AG04450 (cell line): ENCODE measurements at regions not wholly inside any gene's neighbourhood (a gene's known extent, or its start where the extent isn't known, plus 50 kb on each side); places are given as distances from the start of the nearest gene placed in this dataset.
A peak's percentile ranks its signal among the peaks of the same experiment; 100 is the strongest.

Experiments used
- CTCF ChIA-PET: fragments of 300-600, 350-600 bp; formaldehyde crosslinking; extraction: SDS; loops from one replicate; lab custom pipeline; 2022; ENCODE audit warnings: antibody characterized with exemption, inconsistent platforms; lab: Charles Lee
- POLR2A ChIA-PET: fragments of 350-600 bp; formaldehyde crosslinking; extraction: SDS; loops from one replicate; lab custom pipeline; 2021; ENCODE audit warnings: antibody characterized with exemption, inconsistent platforms; lab: Yijun Ruan, JAX
- DNase-seq: peaks from one replicate; pipeline ENCODE4 v3.0.0-alpha.2; 2011; ENCODE audit warnings: low read depth, low spot score
- H3K27ac ChIP-seq: one replicate; pipeline ENCODE4 v1.5.1; 2012; ENCODE audit warnings: low read depth, low read length, control low read depth
- H3K27me3 ChIP-seq: one replicate; pipeline ENCODE4 v1.6.0; 2012; ENCODE audit warnings: low read length; ENCODE audit not compliant: control insufficient read depth, insufficient read depth
- H3K4me3 ChIP-seq: 2 replicates; pipeline ENCODE4 v1.5.1; 2011; ENCODE audit warnings: mild to moderate bottlenecking, low read depth, low read length, control low read depth
- H3K9me3 ChIP-seq: 2 replicates; pipeline ENCODE4 v1.5.1; 2012; ENCODE audit warnings: low read length; ENCODE audit not compliant: control insufficient read depth, insufficient read depth
- CTCF ChIP-seq: IDR thresholded peaks from 2 replicates; pipeline ENCODE4 v1.5.1; 2011; ENCODE audit warnings: low read depth, low read length, control low read depth, inconsistent platforms

- TF ChIP-seq CTCF = no peak
- no peaks in the 10 kb centered on the region for H3K27me3 ChIP-seq
- DNase-seq = peak; percentile 65
- no peaks in the 10 kb centered on the region for H3K9me3 ChIP-seq
- no peak overlapping the region for H3K4me3 ChIP-seq
- peak overlapping the region; percentile 71 for H3K27ac ChIP-seq
- ChIA-PET POLR2A (no interaction called here), CTCF (interaction anchor here (1.2 to 1.5 kb wide), 4 partner anchors 9 to 187 kb away, joined by 4 to 9 read pairs (median 4); no protein-coding TSS in a partner anchor)
These were observed 128.3 kb upstream of the SPATA13 start for GRCh38 chr13:24032252-24032651.

GRCh38 chr13:24032674-24033073, 127.8 kb upstream of the SPATA13 start:
- no peak overlapping the region for H3K4me3 ChIP-seq
- no peaks in the 10 kb centered on the region for H3K27me3 ChIP-seq
- H3K27ac ChIP-seq = peak overlapping the region; percentile 49
- no peak for TF ChIP-seq CTCF
- ChIA-PET POLR2A (no interaction called here), CTCF (interaction anchor here (1.0 to 1.5 kb wide), 3 partner anchors 10 to 187 kb away, joined by 3 to 5 read pairs (median 4); no protein-coding TSS in a partner anchor)
- H3K9me3 ChIP-seq = no peaks in the 10 kb centered on the region
- DNase-seq = no peak

GRCh38 chr13:24033527-24034302, 126.8 kb upstream of the SPATA13 start:
- CTCF ChIA-PET = interaction anchor here (1.0 to 3.6 kb wide), 4 partner anchors 13 to 195 kb away, joined by 3 to 13 read pairs (median 9); no protein-coding TSS in a partner anchor
- Histone ChIP-seq H3K4me3 (no peak overlapping the region), H3K9me3 (no peaks in the 10 kb centered on the region), H3K27ac (peak overlapping the region; percentile 88), H3K27me3 (no peaks in the 10 kb centered on the region)
- DNase-seq = peak; percentile 88
- POLR2A ChIA-PET = interaction anchor here (1.0 kb wide), 1 partner anchor 115 kb away, joined by 3 read pairs; no protein-coding TSS in a partner anchor
- no peak for TF ChIP-seq CTCF

GRCh38 chr13:24035411-24035810, 125.1 kb upstream of the SPATA13 start:
- Histone ChIP-seq H3K27me3 (no peaks in the 10 kb centered on the region), H3K4me3 (no peak overlapping the region), H3K27ac (no peak overlapping the region), H3K9me3 (no peaks in the 10 kb centered on the region)
- POLR2A ChIA-PET = no interaction called here
- TF ChIP-seq CTCF = no peak
- no peak for DNase-seq
- CTCF ChIA-PET = interaction anchor here (1.5 to 3.6 kb wide), 3 partner anchors 15 to 193 kb away, joined by 6 to 13 read pairs (median 12); no protein-coding TSS in a partner anchor

GRCh38 chr13:24036115-24036514, 124.4 kb upstream of the SPATA13 start:
- ChIA-PET CTCF (interaction anchor here (1.1 to 3.6 kb wide), 2 partner anchors 16 to 17 kb away, joined by 3 to 13 read pairs; no protein-coding TSS in a partner anchor), POLR2A (no interaction called here)
- no peak overlapping the region for H3K4me3 ChIP-seq
- TF ChIP-seq CTCF = no peak
- no peak for DNase-seq
- no peaks in the 10 kb centered on the region for H3K27me3 ChIP-seq
- H3K27ac ChIP-seq = no peak overlapping the region
- no peaks in the 10 kb centered on the region for H3K9me3 ChIP-seq
